CD14-positive monocyte (primary cell): ENCODE measurements at regions not wholly inside any gene's neighbourhood (a gene's known extent, or its start where the extent isn't known, plus 50 kb on each side); places are given as distances from the start of the nearest gene placed in this dataset.

Experiments
- DNase-seq, 3 donors: peaks; one replicate each; pipeline ENCODE4 v3.0.0-alpha.2; 2011 to 2022
- H2AFZ ChIP-seq: 2 replicates; pipeline ENCODE4 v1.6.0; 2012; ENCODE audit warnings: mild to moderate bottlenecking, low read depth, low read length, inconsistent platforms; ENCODE audit not compliant: insufficient read depth, poor library complexity, severe bottlenecking
- H3K27ac ChIP-seq, 2 donors: 1 replicate in 1 of 2; 2 replicates in 1 of 2; pipeline ENCODE4 v1.5.1; 2012 to 2013; ENCODE audit warnings: low read length in 2 of 2, control low read depth in 1 of 2, inconsistent platforms in 1 of 2, low read depth in 1 of 2, mild to moderate bottlenecking in 1 of 2
- H3K27me3 ChIP-seq, 2 donors: one replicate each; pipeline versions ENCODE4 v1.6.0 to v1.6.1; 2011 to 2013; ENCODE audit warnings: low read length in 2 of 2; ENCODE audit not compliant: control insufficient read depth in 2 of 2, insufficient read depth in 2 of 2
- H3K36me3 ChIP-seq, 2 donors: replicated peaks in 1 of 2; 1 replicate in 1 of 2; 2 replicates in 1 of 2; pipeline versions ENCODE4 v1.5.1 to v1.6.1; 2012 to 2013; ENCODE audit warnings: low read length in 2 of 2, control low read depth in 1 of 2, inconsistent platforms in 1 of 2, mild to moderate bottlenecking in 1 of 2; ENCODE audit not compliant: insufficient read depth in 2 of 2, control insufficient read depth in 1 of 2
- H3K4me1 ChIP-seq, 2 donors: 1 replicate in 1 of 2; 2 replicates in 1 of 2; pipeline versions ENCODE4 v1.5.1 to v1.6.1; 2012 to 2013; ENCODE audit warnings: low read length in 2 of 2, control low read depth in 1 of 2, inconsistent platforms in 1 of 2, mild to moderate bottlenecking in 1 of 2, moderate library complexity in 1 of 2; ENCODE audit not compliant: insufficient read depth in 2 of 2, control insufficient read depth in 1 of 2
- H3K4me2 ChIP-seq: replicated peaks from 2 replicates; pipeline ENCODE3; 2012; ENCODE audit warnings: low read length, moderate library complexity, mild to moderate bottlenecking; ENCODE audit not compliant: poor library complexity, severe bottlenecking; ENCODE audit errors: extremely low read depth
- H3K4me3 ChIP-seq, 3 experiments: fragments of 200-600 bp in 1 of 3; sonication (generic) in 1 of 3; replicated peaks in 1 of 3; 1 replicate in 2 of 3; 2 replicates in 1 of 3; pipeline ENCODE4 v1.5.1; 2011 to 2013; ENCODE audit warnings: low read length in 3 of 3, mild to moderate bottlenecking in 3 of 3, control low read depth in 2 of 3, low read depth in 2 of 3, inconsistent platforms in 1 of 3, moderate library complexity in 1 of 3
- H3K79me2 ChIP-seq: 2 replicates; pipeline ENCODE4 v1.6.0; 2012; ENCODE audit warnings: mild to moderate bottlenecking, control low read depth, inconsistent platforms, low read length, moderate library complexity; ENCODE audit not compliant: insufficient read depth
- H3K9ac ChIP-seq: 2 replicates; pipeline ENCODE4 v1.6.0; 2017; ENCODE audit warnings: low read length, mild to moderate bottlenecking; ENCODE audit not compliant: insufficient read depth, poor library complexity, severe bottlenecking
- H3K9me3 ChIP-seq, 2 donors: replicated peaks in 1 of 2; 1 replicate in 1 of 2; 2 replicates in 1 of 2; pipeline versions ENCODE4 v1.5.1 to v1.6.1; 2012 to 2013; ENCODE audit warnings: low read length in 2 of 2, control low read depth in 1 of 2; ENCODE audit not compliant: control insufficient read depth in 1 of 2, insufficient read depth in 1 of 2
- H4K20me1 ChIP-seq: 2 replicates; pipeline ENCODE4 v1.6.0; 2012; ENCODE audit warnings: mild to moderate bottlenecking, low read length, control low read depth, moderate library complexity; ENCODE audit not compliant: insufficient read depth
- H3K27ac Mint-ChIP-seq, 7 donors: one replicate each; pipeline ENCODE4 v1.8.0; 2020; ENCODE audit warnings: mild to moderate bottlenecking in 7 of 7, mixed read lengths in 7 of 7, moderate library complexity in 6 of 7, inconsistent platforms in 2 of 7
- H3K27me3 Mint-ChIP-seq, 3 donors: one replicate each; pipeline ENCODE4 v1.8.0; 2021 to 2022; ENCODE audit warnings: low read depth in 3 of 3, mild to moderate bottlenecking in 3 of 3, mixed read lengths in 3 of 3, moderate library complexity in 3 of 3, inconsistent platforms in 1 of 3
- H3K36me3 Mint-ChIP-seq, 2 donors: one replicate each; pipeline ENCODE4 v1.8.0; 2020; ENCODE audit warnings: mixed read lengths in 2 of 2, inconsistent platforms in 1 of 2, mild to moderate bottlenecking in 1 of 2
- H3K4me1 Mint-ChIP-seq: one replicate; pipeline ENCODE4 v1.8.0; 2020; ENCODE audit warnings: mild to moderate bottlenecking, mixed read lengths
- H3K4me3 Mint-ChIP-seq, 2 donors: one replicate each; pipeline ENCODE4 v1.8.0; 2020; ENCODE audit warnings: mild to moderate bottlenecking in 2 of 2, mixed read lengths in 2 of 2, moderate library complexity in 1 of 2
- H3K9me3 Mint-ChIP-seq, 7 donors: one replicate each; pipeline ENCODE4 v1.8.0; 2020 to 2022; ENCODE audit warnings: mixed read lengths in 7 of 7, mild to moderate bottlenecking in 6 of 7, moderate library complexity in 6 of 7, inconsistent platforms in 2 of 7
- WGBS: methylation state at CpG from one replicate; pipeline ENCODE4 v1.1.5; 2013; ENCODE audit warnings: missing lambda C conversion rate; ENCODE audit not compliant: insufficient coverage; 5-methylcytosine and 5-hydroxymethylcytosine counted together
- intact Hi-C, 2 donors: fragments of 100-400 bp; cut with micrococcal nuclease; formaldehyde crosslinking; loops; one replicate each; pipeline versions ENCODE4 v1.15.0 to v1.15.1; 2023
- TF ChIP-seq, protein P1 (sequence below): fragments of 200-600 bp; IDR thresholded peaks from one replicate; pipeline ENCODE4 v1.8.0; 2022; ENCODE audit warnings: antibody characterized with exemption, mild to moderate bottlenecking

DNA sequence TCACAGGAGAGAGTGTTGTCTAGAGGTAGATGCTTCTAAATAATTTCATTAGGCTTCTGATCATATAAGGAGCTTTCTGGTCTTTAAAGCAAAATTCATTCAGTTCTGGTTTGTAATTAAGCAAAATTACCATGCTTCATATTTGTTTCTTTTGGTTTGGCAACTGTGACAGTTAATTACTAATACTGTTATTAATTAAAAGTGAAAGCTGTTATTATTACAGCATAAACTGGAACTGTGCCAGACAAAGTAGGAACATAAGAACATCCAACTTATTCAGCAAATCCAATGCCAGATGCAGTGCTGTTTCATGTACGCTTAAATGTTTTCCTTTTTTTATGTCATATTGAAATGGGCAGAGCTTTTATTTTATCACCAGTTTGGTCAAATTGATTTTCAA lies 70.4 kb upstream of the DAB2 start:
- Histone ChIP-seq H3K36me3 (no peaks in the 10 kb centered on the region), H4K20me1 (no peaks in the 10 kb centered on the region), H3K27me3 (no peaks in the 10 kb centered on the region), H3K9me3 (no peaks in the 10 kb centered on the region), H3K9ac (no peak overlapping the region), H3K4me3 (no peak overlapping the region), H3K4me1 (peaks cover 0 to 2% of the 10 kb centered on the region in 2 donors), H2AFZ (no peak overlapping the region), H3K79me2 (no peaks in the 10 kb centered on the region), H3K4me2 (no peak overlapping the region), H3K27ac (no peak overlapping the region)
- Mint-ChIP-seq H3K36me3 (no peaks in the 10 kb centered on the region), H3K4me1 (peaks cover 6% of the 10 kb centered on the region), H3K27me3 (peaks cover 0 to 4% (median 1%) of the 10 kb centered on the region in 3 donors), H3K9me3 (peaks cover 0 to 9% (median 6%) of the 10 kb centered on the region in 7 donors), H3K4me3 (no peak overlapping the region), H3K27ac (no peak overlapping the region)
- intact Hi-C loops = no loop called here
- WGBS = no CpG with 5 or more reads among the region's 1 CpG
- no peak for DNase-seq
- TF ChIP-seq, protein P1, sequence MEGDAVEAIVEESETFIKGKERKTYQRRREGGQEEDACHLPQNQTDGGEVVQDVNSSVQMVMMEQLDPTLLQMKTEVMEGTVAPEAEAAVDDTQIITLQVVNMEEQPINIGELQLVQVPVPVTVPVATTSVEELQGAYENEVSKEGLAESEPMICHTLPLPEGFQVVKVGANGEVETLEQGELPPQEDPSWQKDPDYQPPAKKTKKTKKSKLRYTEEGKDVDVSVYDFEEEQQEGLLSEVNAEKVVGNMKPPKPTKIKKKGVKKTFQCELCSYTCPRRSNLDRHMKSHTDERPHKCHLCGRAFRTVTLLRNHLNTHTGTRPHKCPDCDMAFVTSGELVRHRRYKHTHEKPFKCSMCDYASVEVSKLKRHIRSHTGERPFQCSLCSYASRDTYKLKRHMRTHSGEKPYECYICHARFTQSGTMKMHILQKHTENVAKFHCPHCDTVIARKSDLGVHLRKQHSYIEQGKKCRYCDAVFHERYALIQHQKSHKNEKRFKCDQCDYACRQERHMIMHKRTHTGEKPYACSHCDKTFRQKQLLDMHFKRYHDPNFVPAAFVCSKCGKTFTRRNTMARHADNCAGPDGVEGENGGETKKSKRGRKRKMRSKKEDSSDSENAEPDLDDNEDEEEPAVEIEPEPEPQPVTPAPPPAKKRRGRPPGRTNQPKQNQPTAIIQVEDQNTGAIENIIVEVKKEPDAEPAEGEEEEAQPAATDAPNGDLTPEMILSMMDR = no peak

DNA sequence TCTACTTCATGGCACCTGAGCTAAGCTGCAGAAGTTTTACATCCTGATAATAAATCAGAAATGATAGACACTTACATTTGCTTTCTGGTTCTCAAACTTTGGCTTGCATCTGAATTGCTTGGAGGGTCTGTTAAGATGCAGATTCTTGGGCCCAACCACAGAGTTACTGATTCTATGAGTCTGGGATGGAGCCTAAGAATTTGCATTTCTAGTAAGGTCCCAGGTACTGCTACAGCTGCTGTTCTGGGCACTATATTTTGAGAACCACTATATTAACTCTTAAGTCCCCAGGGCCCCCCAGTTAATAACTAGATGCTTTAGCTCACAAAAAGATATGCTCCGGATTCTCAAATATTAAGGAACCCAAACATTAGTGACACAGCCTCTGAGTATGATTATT lies 69.8 kb upstream of the DAB2 start:
- Histone ChIP-seq H3K36me3 (no peaks in the 10 kb centered on the region), H3K79me2 (no peaks in the 10 kb centered on the region), H2AFZ (no peak overlapping the region), H3K4me2 (no peak overlapping the region), H3K9me3 (peaks cover 3 to 5% of the 10 kb centered on the region in 2 donors), H3K9ac (no peak overlapping the region), H3K4me1 (peaks cover 0 to 2% of the 10 kb centered on the region in 2 donors), H3K4me3 (no peak overlapping the region), H4K20me1 (no peaks in the 10 kb centered on the region), H3K27ac (no peak overlapping the region), H3K27me3 (no peaks in the 10 kb centered on the region)
- Mint-ChIP-seq H3K4me3 (no peak overlapping the region), H3K4me1 (peaks cover 6% of the 10 kb centered on the region), H3K9me3 (peaks cover 0 to 13% (median 8%) of the 10 kb centered on the region in 7 donors), H3K27ac (no peak overlapping the region), H3K36me3 (no peaks in the 10 kb centered on the region), H3K27me3 (peaks cover 0 to 3% (median 1%) of the 10 kb centered on the region in 3 donors)
- DNase-seq = no peak
- intact Hi-C loops = no loop called here
- WGBS = no CpG with 5 or more reads among the region's 1 CpG
- TF ChIP-seq, protein P1 = no peak
